ENCODE measurements at regions not wholly inside any gene's neighbourhood (a gene's known extent, or its start where the extent isn't known, plus 50 kb on each side); places are given as distances from the start of the nearest gene placed in this dataset.

DNA sequence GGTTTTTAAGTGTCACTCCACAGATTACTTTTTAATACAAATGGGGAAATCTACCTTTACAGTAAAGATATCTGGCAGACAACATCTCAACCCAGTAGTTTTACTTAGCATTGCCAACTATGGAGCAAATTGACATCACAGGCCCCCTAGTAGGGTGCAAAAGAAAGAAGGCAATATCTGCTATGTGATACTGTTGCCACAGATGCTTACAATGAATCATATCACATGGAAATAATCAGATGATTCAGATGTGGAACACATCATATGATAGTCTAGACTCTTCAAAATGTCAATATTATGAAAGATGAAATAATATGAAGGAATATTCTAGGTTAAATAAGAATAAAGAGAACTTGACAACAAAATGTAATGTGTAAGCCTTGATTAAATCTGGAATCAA is 322.5 kb downstream of the BMP2 start:
- no peak overlapping the region for H3K4me3 ChIP-seq (ENCODE audit: low read depth in 1 of 5, low read length in 5 of 5)
- no peaks in the 10 kb centered on the region for H3K36me3 ChIP-seq (ENCODE audit: control insufficient read depth in 5 of 5, insufficient read depth in 5 of 5, low read length in 5 of 5)
- H3K9me3 ChIP-seq (ENCODE audit: control insufficient read depth in 5 of 5, low read length in 5 of 5) = no peaks in the 10 kb centered on the region
- H3K4me1 ChIP-seq (ENCODE audit: control insufficient read depth in 5 of 5, insufficient read depth in 5 of 5, low read length in 5 of 5) = no peaks in the 10 kb centered on the region
- no peaks in the 10 kb centered on the region for H3K27me3 ChIP-seq (ENCODE audit: control insufficient read depth in 5 of 5, insufficient read depth in 4 of 5, low read length in 5 of 5)
- no peak overlapping the region for H3K9ac ChIP-seq (ENCODE audit: low read length in 5 of 5)
- no peak overlapping the region for H3K27ac ChIP-seq (ENCODE audit: low read depth, low read length)

DNA sequence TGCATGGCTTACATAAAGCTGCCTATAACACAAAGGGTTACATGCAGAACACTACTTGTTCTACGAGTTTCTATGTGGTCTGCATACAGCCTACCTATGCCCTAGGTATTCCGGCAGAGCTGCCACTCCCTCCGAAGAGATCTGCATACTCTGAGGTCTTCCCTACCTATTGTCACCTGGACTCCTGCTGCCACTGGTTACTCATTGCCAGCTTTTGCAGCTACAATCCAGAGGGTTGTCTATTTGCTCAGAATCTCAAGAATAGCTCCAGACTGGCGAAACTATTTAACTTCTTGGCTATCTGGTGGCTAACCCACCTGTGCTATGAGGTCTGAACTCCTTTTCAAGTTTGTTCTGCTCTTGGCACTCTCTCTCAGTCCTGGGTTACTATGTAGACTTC is 323.3 kb downstream of the BMP2 start:
- no peaks in the 10 kb centered on the region for H3K36me3 ChIP-seq (ENCODE audit: control insufficient read depth in 5 of 5, insufficient read depth in 5 of 5, low read length in 5 of 5)
- no peak overlapping the region for H3K4me3 ChIP-seq (ENCODE audit: low read depth in 1 of 5, low read length in 5 of 5)
- no peak overlapping the region for H3K9ac ChIP-seq (ENCODE audit: low read length in 5 of 5)
- H3K27ac ChIP-seq (ENCODE audit: low read depth, low read length) = no peak overlapping the region
- no peaks in the 10 kb centered on the region for H3K27me3 ChIP-seq (ENCODE audit: control insufficient read depth in 5 of 5, insufficient read depth in 4 of 5, low read length in 5 of 5)
- no peaks in the 10 kb centered on the region for H3K4me1 ChIP-seq (ENCODE audit: control insufficient read depth in 5 of 5, insufficient read depth in 5 of 5, low read length in 5 of 5)
- H3K9me3 ChIP-seq (ENCODE audit: control insufficient read depth in 5 of 5, low read length in 5 of 5) = no peaks in the 10 kb centered on the region

DNA sequence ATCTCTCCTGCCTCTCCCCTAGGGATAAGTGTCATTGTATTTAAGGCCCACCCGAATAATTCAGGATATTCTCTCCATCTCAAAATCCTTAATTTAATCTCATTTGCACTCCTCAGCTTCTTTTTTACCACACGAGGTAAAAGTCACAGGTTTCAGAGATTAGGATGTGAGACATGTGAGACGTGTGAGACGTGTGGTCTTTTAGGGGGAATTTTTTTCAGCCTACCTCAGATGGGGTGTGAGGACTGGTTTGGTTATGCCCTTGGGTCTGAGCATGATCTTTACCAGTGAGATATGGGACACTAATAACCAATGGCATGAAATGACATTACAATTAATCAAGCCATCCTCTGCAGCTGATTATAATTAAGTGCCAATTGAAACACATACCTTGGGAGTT is 324.2 kb downstream of the BMP2 start:
- no peak overlapping the region for H3K9ac ChIP-seq (ENCODE audit: low read length in 5 of 5)
- no peaks in the 10 kb centered on the region for H3K4me1 ChIP-seq (ENCODE audit: control insufficient read depth in 5 of 5, insufficient read depth in 5 of 5, low read length in 5 of 5)
- no peak overlapping the region for H3K4me3 ChIP-seq (ENCODE audit: low read depth in 1 of 5, low read length in 5 of 5)
- H3K27me3 ChIP-seq (ENCODE audit: control insufficient read depth in 5 of 5, insufficient read depth in 4 of 5, low read length in 5 of 5) = no peaks in the 10 kb centered on the region
- H3K36me3 ChIP-seq (ENCODE audit: control insufficient read depth in 5 of 5, insufficient read depth in 5 of 5, low read length in 5 of 5) = no peaks in the 10 kb centered on the region
- no peak overlapping the region for H3K27ac ChIP-seq (ENCODE audit: low read depth, low read length)
- H3K9me3 ChIP-seq (ENCODE audit: control insufficient read depth in 5 of 5, low read length in 5 of 5) = no peaks in the 10 kb centered on the region

DNA sequence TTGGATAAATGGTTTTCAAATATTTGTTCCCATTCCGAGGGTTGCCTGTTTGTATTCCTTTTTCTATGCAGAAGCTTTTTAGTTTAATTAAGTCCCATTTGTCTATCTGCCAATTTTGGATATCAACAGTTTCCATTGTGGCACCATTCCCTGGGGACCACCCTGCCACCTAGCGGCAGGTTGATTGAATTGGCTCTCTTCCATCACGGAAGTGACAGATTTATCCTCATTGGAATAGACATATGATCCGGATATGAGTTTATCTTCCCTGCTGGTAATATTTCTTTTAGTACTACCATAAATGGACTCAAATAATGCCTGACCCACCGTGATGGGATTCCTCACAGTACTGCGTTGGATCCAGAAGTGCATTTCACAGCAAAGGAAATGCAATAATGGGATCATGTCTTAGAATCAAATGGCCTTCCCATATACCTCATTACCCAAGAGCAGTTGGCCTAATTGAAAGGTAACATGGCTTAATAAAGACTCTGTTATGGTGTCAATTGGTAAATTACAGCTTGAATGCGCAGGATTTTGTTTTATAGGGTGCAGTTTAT is 327.0 kb downstream of the BMP2 start:
- Histone ChIP-seq H3K36me3 (ENCODE audit: control insufficient read depth in 5 of 5, insufficient read depth in 5 of 5, low read length in 5 of 5) (no peaks in the 10 kb centered on the region), H3K27me3 (ENCODE audit: control insufficient read depth in 5 of 5, insufficient read depth in 4 of 5, low read length in 5 of 5) (no peaks in the 10 kb centered on the region), H3K4me3 (ENCODE audit: low read depth in 1 of 5, low read length in 5 of 5) (no peak overlapping the region), H3K27ac (ENCODE audit: low read depth, low read length) (no peak overlapping the region), H3K4me1 (ENCODE audit: control insufficient read depth in 5 of 5, insufficient read depth in 5 of 5, low read length in 5 of 5) (no peaks in the 10 kb centered on the region), H3K9me3 (ENCODE audit: control insufficient read depth in 5 of 5, low read length in 5 of 5) (peaks cover 0 to 9% (median 2%) of the 10 kb centered on the region in 5 donors), H3K9ac (ENCODE audit: low read length in 5 of 5) (no peak overlapping the region)

DNA sequence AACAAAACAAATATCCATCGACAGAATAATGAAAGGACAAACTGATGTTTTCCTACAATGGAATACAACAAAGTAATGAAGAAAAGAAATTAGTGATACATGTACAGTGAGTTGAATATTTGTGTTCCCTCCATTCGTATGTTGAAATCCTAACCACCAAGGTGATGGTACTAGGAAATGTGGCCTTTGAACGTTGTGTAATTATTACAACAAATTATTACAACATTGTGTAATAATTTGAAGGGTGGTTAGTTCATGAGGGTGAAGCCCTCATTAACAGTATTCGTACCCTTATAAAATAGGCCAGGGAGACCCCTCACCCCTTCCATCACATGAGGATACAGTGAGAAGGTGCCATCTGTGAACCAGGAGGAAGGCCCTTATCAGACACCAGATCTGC is 339.4 kb downstream of the BMP2 start:
- Histone ChIP-seq H3K27ac (ENCODE audit: low read depth, low read length) (no peak overlapping the region), H3K36me3 (ENCODE audit: control insufficient read depth in 5 of 5, insufficient read depth in 5 of 5, low read length in 5 of 5) (no peaks in the 10 kb centered on the region), H3K27me3 (ENCODE audit: control insufficient read depth in 5 of 5, insufficient read depth in 4 of 5, low read length in 5 of 5) (no peaks in the 10 kb centered on the region), H3K9me3 (ENCODE audit: control insufficient read depth in 5 of 5, low read length in 5 of 5) (no peaks in the 10 kb centered on the region), H3K4me1 (ENCODE audit: control insufficient read depth in 5 of 5, insufficient read depth in 5 of 5, low read length in 5 of 5) (no peaks in the 10 kb centered on the region), H3K4me3 (ENCODE audit: low read depth in 1 of 5, low read length in 5 of 5) (no peak overlapping the region), H3K9ac (ENCODE audit: low read length in 5 of 5) (no peak overlapping the region)

DNA sequence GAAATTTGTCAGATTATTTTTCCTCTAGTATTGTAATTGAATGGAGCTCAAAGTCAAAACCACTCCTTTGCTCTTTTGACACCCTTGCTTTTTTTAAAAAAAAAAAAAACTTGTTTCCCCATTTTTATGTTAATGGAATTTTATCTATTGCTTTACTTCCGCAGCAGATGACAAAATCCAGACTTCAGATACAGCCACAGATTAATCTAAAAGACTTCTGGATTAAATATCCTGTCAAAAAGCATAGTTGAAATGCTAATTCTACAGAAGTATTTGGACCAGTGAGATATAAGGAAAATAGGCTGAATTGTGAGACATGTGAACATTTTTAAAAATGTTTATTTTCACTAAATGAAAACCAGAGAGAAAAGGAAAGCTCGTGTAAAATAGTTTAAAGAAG is 341.4 kb downstream of the BMP2 start:
- Histone ChIP-seq H3K27ac (ENCODE audit: low read depth, low read length) (no peak overlapping the region), H3K27me3 (ENCODE audit: control insufficient read depth in 5 of 5, insufficient read depth in 4 of 5, low read length in 5 of 5) (no peaks in the 10 kb centered on the region), H3K9me3 (ENCODE audit: control insufficient read depth in 5 of 5, low read length in 5 of 5) (no peaks in the 10 kb centered on the region), H3K9ac (ENCODE audit: low read length in 5 of 5) (no peak overlapping the region), H3K4me3 (ENCODE audit: low read depth in 1 of 5, low read length in 5 of 5) (no peak overlapping the region), H3K4me1 (ENCODE audit: control insufficient read depth in 5 of 5, insufficient read depth in 5 of 5, low read length in 5 of 5) (no peaks in the 10 kb centered on the region), H3K36me3 (ENCODE audit: control insufficient read depth in 5 of 5, insufficient read depth in 5 of 5, low read length in 5 of 5) (no peaks in the 10 kb centered on the region)

DNA sequence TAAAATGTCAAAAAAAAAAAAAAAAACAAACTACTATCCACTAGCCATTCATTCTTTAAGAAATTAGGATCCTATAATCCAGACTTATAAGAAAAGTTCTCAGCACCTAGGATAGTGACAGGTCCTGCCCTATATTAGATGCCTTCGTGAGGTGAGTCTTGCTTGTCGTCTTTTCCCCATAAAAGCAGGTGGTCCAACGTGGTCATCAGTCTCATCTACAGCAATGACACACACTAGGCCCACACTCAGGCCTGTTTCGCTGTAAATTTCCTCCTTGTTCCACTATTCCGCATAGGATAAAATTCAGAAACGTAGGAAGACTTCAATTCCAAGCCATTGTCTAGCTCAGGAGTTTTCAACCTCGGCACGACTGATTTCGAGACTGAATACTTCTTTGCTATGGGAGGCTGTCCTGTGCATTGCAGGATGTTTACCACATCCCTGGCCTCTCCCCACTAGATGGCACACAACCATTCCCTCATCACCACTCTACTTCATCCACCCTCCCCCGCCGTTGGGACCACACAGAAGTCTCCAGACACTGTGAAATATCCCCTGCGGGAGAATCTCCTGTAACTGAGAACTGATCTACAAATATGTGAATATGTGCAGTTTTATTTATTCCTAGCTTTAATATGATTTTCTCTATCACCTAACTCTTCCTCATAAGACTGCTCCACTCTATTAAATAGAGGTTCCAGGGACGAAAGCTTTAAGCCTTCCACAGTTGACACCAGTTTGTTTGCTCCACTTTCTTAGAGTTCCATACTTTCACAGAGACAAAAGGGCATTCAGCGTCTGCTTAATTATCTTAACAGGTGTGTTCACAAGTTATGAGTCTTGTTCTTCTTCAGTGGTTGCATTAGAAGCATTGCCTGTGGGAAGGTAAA is 346.3 kb downstream of the BMP2 start:
- no peak overlapping the region for H3K4me3 ChIP-seq (ENCODE audit: low read depth in 1 of 5, low read length in 5 of 5)
- no peak overlapping the region for H3K9ac ChIP-seq (ENCODE audit: low read length in 5 of 5)
- H3K27ac ChIP-seq (ENCODE audit: low read depth, low read length) = no peak overlapping the region

DNA sequence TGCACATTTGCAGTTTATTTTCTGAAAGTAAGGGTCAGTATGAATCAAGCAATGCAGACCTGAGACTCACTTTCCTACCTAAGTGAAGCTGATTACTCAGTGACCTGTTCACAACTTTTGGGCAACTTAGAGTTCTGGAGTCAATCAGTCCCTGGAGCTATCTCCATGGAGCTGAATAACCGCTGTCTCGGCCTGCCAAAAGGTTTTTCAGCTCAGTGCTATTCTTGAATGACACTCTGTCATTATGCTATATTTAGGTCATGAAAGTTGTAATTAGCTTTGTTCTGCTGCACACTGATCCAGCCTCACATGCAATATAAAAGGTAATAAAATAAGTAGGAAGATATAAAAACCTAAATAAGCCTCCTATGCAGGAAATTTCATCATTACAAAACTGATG is 356.0 kb downstream of the BMP2 start:
- H3K27ac ChIP-seq (ENCODE audit: low read depth, low read length) = no peak overlapping the region
- H3K27me3 ChIP-seq (ENCODE audit: control insufficient read depth in 5 of 5, insufficient read depth in 4 of 5, low read length in 5 of 5) = no peaks in the 10 kb centered on the region

More for the DNA sequence above, 346.3 kb downstream of the BMP2 start:
- H3K36me3 ChIP-seq (ENCODE audit: control insufficient read depth in 5 of 5, insufficient read depth in 5 of 5, low read length in 5 of 5) = no peaks in the 10 kb centered on the region
- no peaks in the 10 kb centered on the region for H3K9me3 ChIP-seq (ENCODE audit: control insufficient read depth in 5 of 5, low read length in 5 of 5)
- no peaks in the 10 kb centered on the region for H3K27me3 ChIP-seq (ENCODE audit: control insufficient read depth in 5 of 5, insufficient read depth in 4 of 5, low read length in 5 of 5)
- H3K4me1 ChIP-seq (ENCODE audit: control insufficient read depth in 5 of 5, insufficient read depth in 5 of 5, low read length in 5 of 5) = no peaks in the 10 kb centered on the region

DNA sequence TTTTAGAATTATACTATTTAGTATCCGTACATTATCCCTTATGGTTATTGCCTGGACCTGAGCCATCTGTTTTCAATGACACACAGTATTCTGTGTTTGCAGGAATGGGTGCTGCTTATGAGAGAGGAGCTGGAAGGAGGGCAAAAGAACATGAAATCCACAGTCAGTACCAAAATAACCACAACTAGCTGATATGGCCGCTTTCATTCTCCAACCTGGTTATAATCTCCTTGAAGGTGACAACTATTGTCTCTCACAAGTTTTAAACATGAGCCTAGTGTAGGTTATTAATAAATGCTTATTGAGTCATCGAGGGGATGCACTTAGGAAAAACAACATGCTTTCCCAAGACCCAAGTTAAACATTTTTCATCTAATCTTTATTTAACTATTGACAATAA is 356.6 kb downstream of the BMP2 start:
- H3K9me3 ChIP-seq (ENCODE audit: control insufficient read depth in 5 of 5, low read length in 5 of 5) = no peaks in the 10 kb centered on the region

More for the DNA sequence above, 356.0 kb downstream of the BMP2 start:
- no peaks in the 10 kb centered on the region for H3K4me1 ChIP-seq (ENCODE audit: control insufficient read depth in 5 of 5, insufficient read depth in 5 of 5, low read length in 5 of 5)
- no peaks in the 10 kb centered on the region for H3K9me3 ChIP-seq (ENCODE audit: control insufficient read depth in 5 of 5, low read length in 5 of 5)
- H3K9ac ChIP-seq (ENCODE audit: low read length in 5 of 5) = no peak overlapping the region
- H3K36me3 ChIP-seq (ENCODE audit: control insufficient read depth in 5 of 5, insufficient read depth in 5 of 5, low read length in 5 of 5) = no peaks in the 10 kb centered on the region
- no peak overlapping the region for H3K4me3 ChIP-seq (ENCODE audit: low read depth in 1 of 5, low read length in 5 of 5)

DNA sequence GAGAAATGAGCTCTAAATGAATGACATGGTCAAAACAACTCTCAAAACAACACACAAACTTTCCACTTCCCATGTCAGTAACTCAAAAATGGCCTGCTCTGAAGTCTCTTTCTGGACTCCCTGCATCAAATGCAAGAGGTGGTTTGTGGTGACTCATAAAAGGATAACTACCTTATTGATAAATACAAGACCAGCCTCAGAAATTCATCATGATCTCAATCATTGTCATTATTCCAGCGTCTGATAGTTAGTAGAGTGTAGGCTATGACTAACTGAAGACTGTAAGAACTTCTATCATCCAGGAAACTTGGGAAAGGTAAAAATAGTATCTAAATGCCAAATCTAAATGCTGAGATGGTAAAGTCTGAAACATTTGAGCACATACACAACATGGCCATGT is 369.4 kb downstream of the BMP2 start:
- H3K27ac ChIP-seq (ENCODE audit: low read depth, low read length) = no peak overlapping the region
- H3K4me1 ChIP-seq (ENCODE audit: control insufficient read depth in 5 of 5, insufficient read depth in 5 of 5, low read length in 5 of 5) = no peaks in the 10 kb centered on the region
- H3K9me3 ChIP-seq (ENCODE audit: control insufficient read depth in 5 of 5, low read length in 5 of 5) = no peaks in the 10 kb centered on the region
- no peak overlapping the region for H3K4me3 ChIP-seq (ENCODE audit: low read depth in 1 of 5, low read length in 5 of 5)
- H3K36me3 ChIP-seq (ENCODE audit: control insufficient read depth in 5 of 5, insufficient read depth in 5 of 5, low read length in 5 of 5) = no peaks in the 10 kb centered on the region
- H3K27me3 ChIP-seq (ENCODE audit: control insufficient read depth in 5 of 5, insufficient read depth in 4 of 5, low read length in 5 of 5) = no peaks in the 10 kb centered on the region
- no peak overlapping the region for H3K9ac ChIP-seq (ENCODE audit: low read length in 5 of 5)

More for the DNA sequence above, 356.6 kb downstream of the BMP2 start:
- Histone ChIP-seq H3K4me1 (ENCODE audit: control insufficient read depth in 5 of 5, insufficient read depth in 5 of 5, low read length in 5 of 5) (no peaks in the 10 kb centered on the region), H3K9ac (ENCODE audit: low read length in 5 of 5) (no peak overlapping the region), H3K27ac (ENCODE audit: low read depth, low read length) (no peak overlapping the region), H3K4me3 (ENCODE audit: low read depth in 1 of 5, low read length in 5 of 5) (no peak overlapping the region), H3K36me3 (ENCODE audit: control insufficient read depth in 5 of 5, insufficient read depth in 5 of 5, low read length in 5 of 5) (no peaks in the 10 kb centered on the region), H3K27me3 (ENCODE audit: control insufficient read depth in 5 of 5, insufficient read depth in 4 of 5, low read length in 5 of 5) (no peaks in the 10 kb centered on the region)

Data from subcutaneous abdominal adipose tissue (tissue), 5 donors.